ENCODE measurements at regions not wholly inside any gene's neighbourhood (a gene's known extent, or its start where the extent isn't known, plus 50 kb on each side); places are given as distances from the start of the nearest gene placed in this dataset.

- BruUV-seq (replicated peaks) = no TSS peak
- TF ChIP-seq EZH2 (IDR thresholded peaks at IDR 0.05; ENCODE audit: borderline replicate concordance, low read depth, low read length, poor library complexity, severe bottlenecking) (no peak), CTCF (conservative IDR thresholded peaks at IDR 0.05; ENCODE audit: low read depth, low read length) (no peak)
- Histone ChIP-seq H3K4me3 (ENCODE audit: low read depth, low read length, poor library complexity, severe bottlenecking) (no peak overlapping the region), H3K4me1 (ENCODE audit: insufficient read depth, low read length, poor library complexity, severe bottlenecking) (peaks cover 5% of the 10 kb centered on the region), H3K27ac (ENCODE audit: low read depth, low read length, poor library complexity, severe bottlenecking) (no peak overlapping the region), H3K27me3 (replicated peaks; ENCODE audit: insufficient read depth, low read depth, low read length, poor library complexity) (no peaks in the 10 kb centered on the region), H3K36me3 (ENCODE audit: insufficient read depth, low read length, poor library complexity, severe bottlenecking) (no peaks in the 10 kb centered on the region), H3K9me3 (ENCODE audit: low read depth, low read length, poor library complexity, severe bottlenecking) (peaks cover 17% of the 10 kb centered on the region)
- ChIA-PET CTCF (no interaction called here), POLR2A (ENCODE audit: low non-redundant PET) (interaction anchor here (0.5 kb wide), 1 partner anchor 55 kb away, joined by 3 read pairs; no protein-coding TSS in a partner anchor)
- intact Hi-C loops (cut with micrococcal nuclease; ENCODE audit: unreplicated experiment) = no loop called here
- DNase-seq (ENCODE audit: low spot score) = no peak
These were observed 199.0 kb upstream of the SLC38A2 start for GRCh38 chr12:46571608-46572007.

DNA sequence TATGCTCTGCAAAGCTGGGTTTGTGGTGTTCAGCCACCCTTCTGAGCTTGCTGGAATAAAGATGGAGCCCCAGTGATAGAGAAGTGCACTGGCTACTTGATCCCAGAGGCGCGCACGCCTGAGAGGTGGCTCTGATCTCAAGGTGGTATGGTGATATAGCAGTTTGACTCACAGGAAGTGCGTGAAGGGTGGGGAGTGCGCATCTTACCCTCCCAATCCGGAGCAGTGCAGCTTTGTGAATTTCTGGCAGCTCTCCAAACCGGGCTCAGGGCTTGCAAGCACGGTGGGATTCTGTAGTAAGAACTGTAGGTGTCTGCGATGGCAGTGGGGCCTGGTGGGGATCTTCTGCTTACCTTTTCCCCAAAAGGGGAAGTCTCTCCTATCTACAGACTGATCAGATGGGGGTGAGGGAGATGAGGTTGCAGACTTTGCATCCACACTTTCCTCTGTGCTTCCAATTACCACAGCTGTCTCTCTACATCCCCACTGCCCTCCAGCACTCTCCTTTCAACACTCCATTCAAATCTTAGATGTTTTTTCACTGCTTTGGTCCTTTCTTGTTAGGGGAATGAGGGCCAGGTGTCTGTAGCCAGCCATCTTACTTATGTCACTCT, 197.4 kb upstream of the SLC38A2 start:
- H3K4me1 ChIP-seq (ENCODE audit: insufficient read depth, low read length, poor library complexity, severe bottlenecking) = peaks cover 5% of the 10 kb centered on the region
- POLR2A ChIA-PET (ENCODE audit: low non-redundant PET) = no interaction called here
- CTCF ChIA-PET = interaction anchor here (0.6 kb wide), 1 partner anchor 519 kb away, joined by 3 read pairs; no protein-coding TSS in a partner anchor
- H3K9me3 ChIP-seq (ENCODE audit: low read depth, low read length, poor library complexity, severe bottlenecking) = peaks cover 28% of the 10 kb centered on the region
- no peaks in the 10 kb centered on the region for H3K27me3 ChIP-seq (replicated peaks; ENCODE audit: insufficient read depth, low read depth, low read length, poor library complexity)
- H3K27ac ChIP-seq (ENCODE audit: low read depth, low read length, poor library complexity, severe bottlenecking) = no peak overlapping the region
- BruUV-seq (replicated peaks) = no TSS peak
- no peaks in the 10 kb centered on the region for H3K36me3 ChIP-seq (ENCODE audit: insufficient read depth, low read length, poor library complexity, severe bottlenecking)
- DNase-seq (ENCODE audit: low spot score) = no peak
- intact Hi-C loops (cut with micrococcal nuclease; ENCODE audit: unreplicated experiment) = no loop called here
- TF ChIP-seq EZH2 (IDR thresholded peaks at IDR 0.05; ENCODE audit: borderline replicate concordance, low read depth, low read length, poor library complexity, severe bottlenecking) (no peak), CTCF (conservative IDR thresholded peaks at IDR 0.05; ENCODE audit: low read depth, low read length) (no peak)
- no peak overlapping the region for H3K4me3 ChIP-seq (ENCODE audit: low read depth, low read length, poor library complexity, severe bottlenecking)

DNA sequence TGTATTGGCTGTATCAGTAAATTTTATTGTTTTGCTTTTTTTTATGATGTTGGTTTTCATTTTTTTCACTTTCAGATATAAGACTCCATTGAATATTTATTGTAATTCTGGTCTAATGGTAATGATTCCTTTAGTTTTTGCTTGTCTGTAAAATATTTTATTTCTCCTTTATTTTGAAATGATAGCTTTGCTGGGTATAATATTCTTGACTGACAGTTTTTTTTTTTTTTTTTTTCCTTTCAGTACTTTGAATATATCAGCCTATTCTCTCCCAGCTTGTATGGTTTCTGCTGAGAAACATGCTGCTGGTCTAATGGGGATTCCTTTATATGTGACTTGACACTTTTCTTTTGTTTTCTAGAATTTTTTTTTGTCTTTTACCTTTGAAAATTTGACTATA, 195.1 kb upstream of the SLC38A2 start:
- no peak for DNase-seq (ENCODE audit: low spot score)
- intact Hi-C loops (cut with micrococcal nuclease; ENCODE audit: unreplicated experiment) = no loop called here

More for the DNA sequence above, 195.1 kb upstream of the SLC38A2 start:
- TF ChIP-seq CTCF (conservative IDR thresholded peaks at IDR 0.05; ENCODE audit: low read depth, low read length) (no peak), EZH2 (IDR thresholded peaks at IDR 0.05; ENCODE audit: borderline replicate concordance, low read depth, low read length, poor library complexity, severe bottlenecking) (no peak)
- H3K9me3 ChIP-seq (ENCODE audit: low read depth, low read length, poor library complexity, severe bottlenecking) = peaks cover 28% of the 10 kb centered on the region
- no peaks in the 10 kb centered on the region for H3K36me3 ChIP-seq (ENCODE audit: insufficient read depth, low read length, poor library complexity, severe bottlenecking)
- peaks cover 9% of the 10 kb centered on the region for H3K4me1 ChIP-seq (ENCODE audit: insufficient read depth, low read length, poor library complexity, severe bottlenecking)
- no peak overlapping the region for H3K27ac ChIP-seq (ENCODE audit: low read depth, low read length, poor library complexity, severe bottlenecking)
- no TSS peak for BruUV-seq (replicated peaks)
- H3K4me3 ChIP-seq (ENCODE audit: low read depth, low read length, poor library complexity, severe bottlenecking) = no peak overlapping the region
- H3K27me3 ChIP-seq (replicated peaks; ENCODE audit: insufficient read depth, low read depth, low read length, poor library complexity) = no peaks in the 10 kb centered on the region
- ChIA-PET CTCF (no interaction called here), POLR2A (ENCODE audit: low non-redundant PET) (no interaction called here)
